ENCODE measurements at regions not wholly inside any gene's neighbourhood (a gene's known extent, or its start where the extent isn't known, plus 50 kb on each side); places are given as distances from the start of the nearest gene placed in this dataset.

DNA sequence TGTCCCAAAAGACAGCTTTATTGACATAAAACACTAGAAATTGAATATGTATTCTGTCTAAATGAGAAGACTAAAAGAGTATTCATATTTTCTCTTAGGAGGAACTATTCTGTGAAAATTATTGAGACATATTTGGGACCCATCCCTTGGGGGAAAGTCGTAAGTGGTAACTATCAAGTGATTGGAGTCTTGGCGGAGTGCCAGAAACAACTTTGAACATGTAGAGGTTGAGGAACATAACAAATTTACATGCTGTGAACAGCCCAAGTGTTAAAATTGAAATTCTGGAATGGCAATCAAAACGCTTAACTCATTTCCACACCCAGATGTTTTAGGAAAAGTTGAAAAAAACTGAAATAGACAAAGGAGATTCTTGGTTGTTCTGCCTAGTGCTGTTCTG, 1034.6 kb downstream of the NSUN3 start:
- Histone ChIP-seq H3K27ac (ENCODE audit: low read length) (no peak overlapping the region), H4K20me1 (ENCODE audit: insufficient read depth) (no peaks in the 10 kb centered on the region), H3F3A (ENCODE audit: insufficient read depth, low read length, poor library complexity, severe bottlenecking) (no peaks in the 10 kb centered on the region), H3K9ac (ENCODE audit: low read length) (no peak overlapping the region), H3K36me3 (ENCODE audit: insufficient read depth, low read length) (no peaks in the 10 kb centered on the region), H3K4me2 (ENCODE audit: low read length) (no peak overlapping the region), H3K9me2 (ENCODE audit: insufficient read depth, low read length) (no peaks in the 10 kb centered on the region), H3K79me2 (replicated peaks; ENCODE audit: insufficient read depth, low read length) (no peaks in the 10 kb centered on the region), H3K27me3 (ENCODE audit: insufficient read depth, low read depth, low read length) (no peaks in the 10 kb centered on the region), H2AFZ (ENCODE audit: low read depth, low read length) (no peak overlapping the region), H3K4me3 (ENCODE audit: low read length) (no peak overlapping the region), H3K9me3 (ENCODE audit: low read length) (no peaks in the 10 kb centered on the region)
- no peak for TF ChIP-seq SMC3 (conservative IDR thresholded peaks at IDR 0.05; ENCODE audit: poor library complexity)
- TF ChIP-seq, protein P1, sequence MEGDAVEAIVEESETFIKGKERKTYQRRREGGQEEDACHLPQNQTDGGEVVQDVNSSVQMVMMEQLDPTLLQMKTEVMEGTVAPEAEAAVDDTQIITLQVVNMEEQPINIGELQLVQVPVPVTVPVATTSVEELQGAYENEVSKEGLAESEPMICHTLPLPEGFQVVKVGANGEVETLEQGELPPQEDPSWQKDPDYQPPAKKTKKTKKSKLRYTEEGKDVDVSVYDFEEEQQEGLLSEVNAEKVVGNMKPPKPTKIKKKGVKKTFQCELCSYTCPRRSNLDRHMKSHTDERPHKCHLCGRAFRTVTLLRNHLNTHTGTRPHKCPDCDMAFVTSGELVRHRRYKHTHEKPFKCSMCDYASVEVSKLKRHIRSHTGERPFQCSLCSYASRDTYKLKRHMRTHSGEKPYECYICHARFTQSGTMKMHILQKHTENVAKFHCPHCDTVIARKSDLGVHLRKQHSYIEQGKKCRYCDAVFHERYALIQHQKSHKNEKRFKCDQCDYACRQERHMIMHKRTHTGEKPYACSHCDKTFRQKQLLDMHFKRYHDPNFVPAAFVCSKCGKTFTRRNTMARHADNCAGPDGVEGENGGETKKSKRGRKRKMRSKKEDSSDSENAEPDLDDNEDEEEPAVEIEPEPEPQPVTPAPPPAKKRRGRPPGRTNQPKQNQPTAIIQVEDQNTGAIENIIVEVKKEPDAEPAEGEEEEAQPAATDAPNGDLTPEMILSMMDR (IDR thresholded peaks at IDR 0.05; ENCODE audit: poor library complexity, severe bottlenecking), result no peak
- TF ChIP-seq TAF1 (IDR thresholded peaks at IDR 0.05; ENCODE audit: low read depth), result no peak
- no peak for TF ChIP-seq RAD21 (conservative IDR thresholded peaks at IDR 0.05)
- TF ChIP-seq EP300 (conservative IDR thresholded peaks at IDR 0.05; ENCODE audit: poor library complexity, severe bottlenecking), result no peak

DNA sequence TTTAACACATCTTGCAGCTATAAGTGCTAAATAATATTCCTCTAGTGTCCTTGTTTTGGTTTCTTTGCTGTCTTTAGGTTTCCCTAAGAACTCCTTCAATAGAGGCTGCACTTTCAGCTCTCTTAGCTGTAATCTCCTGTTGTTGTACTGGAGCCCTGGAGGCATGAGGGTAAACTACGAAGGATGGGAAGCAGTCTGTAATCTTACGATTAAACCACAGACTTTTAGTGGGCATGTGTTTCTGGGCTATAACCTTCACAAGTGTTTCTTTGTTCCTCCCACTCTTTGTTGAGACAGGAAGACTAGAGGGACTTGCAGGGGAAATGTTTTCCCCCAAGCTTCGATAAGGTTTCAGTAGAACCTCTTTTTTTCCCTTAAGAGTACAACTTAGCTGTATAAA, 1058.1 kb downstream of the NSUN3 start:
- Histone ChIP-seq H3K79me2 (replicated peaks; ENCODE audit: insufficient read depth, low read length) (no peaks in the 10 kb centered on the region), H2AFZ (ENCODE audit: low read depth, low read length) (no peak overlapping the region), H3K36me3 (ENCODE audit: insufficient read depth, low read length) (no peaks in the 10 kb centered on the region), H3K9me2 (ENCODE audit: insufficient read depth, low read length) (no peaks in the 10 kb centered on the region), H3F3A (ENCODE audit: insufficient read depth, low read length, poor library complexity, severe bottlenecking) (no peaks in the 10 kb centered on the region), H3K27me3 (ENCODE audit: insufficient read depth, low read depth, low read length) (no peaks in the 10 kb centered on the region), H4K20me1 (ENCODE audit: insufficient read depth) (no peaks in the 10 kb centered on the region), H3K9ac (ENCODE audit: low read length) (no peak overlapping the region), H3K9me3 (ENCODE audit: low read length) (no peaks in the 10 kb centered on the region), H3K27ac (ENCODE audit: low read length) (no peak overlapping the region), H3K4me3 (ENCODE audit: low read length) (no peak overlapping the region), H3K4me2 (ENCODE audit: low read length) (no peak overlapping the region)
- TF ChIP-seq TAF1 (IDR thresholded peaks at IDR 0.05; ENCODE audit: low read depth), result no peak

DNA sequence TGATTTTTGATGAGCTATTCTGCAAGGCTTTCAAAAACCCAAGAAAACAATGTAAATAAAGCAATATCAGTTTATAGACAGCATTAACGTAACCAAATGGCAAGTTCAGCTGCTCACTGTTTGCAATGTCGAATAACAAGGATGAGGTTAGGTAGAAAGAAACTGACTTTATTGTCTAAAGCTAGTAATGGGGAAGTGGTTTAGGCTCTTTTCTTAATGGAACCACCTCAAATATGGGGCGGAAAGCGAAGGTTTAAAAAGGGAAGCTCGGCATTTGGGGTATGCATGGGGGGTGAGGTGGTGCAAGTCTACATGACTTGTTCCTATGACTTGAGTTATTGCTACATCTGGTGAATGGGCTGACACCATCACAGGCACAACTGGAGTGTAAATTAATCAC, 1060.2 kb downstream of the NSUN3 start:
- TF ChIP-seq POLR2AphosphoS5 (IDR thresholded peaks at IDR 0.05), result no peak
- no peak for TF ChIP-seq SMC3 (conservative IDR thresholded peaks at IDR 0.05; ENCODE audit: poor library complexity)
- no peak for TF ChIP-seq TAF1 (IDR thresholded peaks at IDR 0.05; ENCODE audit: low read depth)
- TF ChIP-seq EZH2 (IDR thresholded peaks at IDR 0.05; ENCODE audit: borderline replicate concordance, insufficient read depth, low read length, poor library complexity, severe bottlenecking), result no peak
- TF ChIP-seq MXI1 (conservative IDR thresholded peaks at IDR 0.05; ENCODE audit: poor library complexity, severe bottlenecking), result no peak
- TF ChIP-seq, protein P2, sequence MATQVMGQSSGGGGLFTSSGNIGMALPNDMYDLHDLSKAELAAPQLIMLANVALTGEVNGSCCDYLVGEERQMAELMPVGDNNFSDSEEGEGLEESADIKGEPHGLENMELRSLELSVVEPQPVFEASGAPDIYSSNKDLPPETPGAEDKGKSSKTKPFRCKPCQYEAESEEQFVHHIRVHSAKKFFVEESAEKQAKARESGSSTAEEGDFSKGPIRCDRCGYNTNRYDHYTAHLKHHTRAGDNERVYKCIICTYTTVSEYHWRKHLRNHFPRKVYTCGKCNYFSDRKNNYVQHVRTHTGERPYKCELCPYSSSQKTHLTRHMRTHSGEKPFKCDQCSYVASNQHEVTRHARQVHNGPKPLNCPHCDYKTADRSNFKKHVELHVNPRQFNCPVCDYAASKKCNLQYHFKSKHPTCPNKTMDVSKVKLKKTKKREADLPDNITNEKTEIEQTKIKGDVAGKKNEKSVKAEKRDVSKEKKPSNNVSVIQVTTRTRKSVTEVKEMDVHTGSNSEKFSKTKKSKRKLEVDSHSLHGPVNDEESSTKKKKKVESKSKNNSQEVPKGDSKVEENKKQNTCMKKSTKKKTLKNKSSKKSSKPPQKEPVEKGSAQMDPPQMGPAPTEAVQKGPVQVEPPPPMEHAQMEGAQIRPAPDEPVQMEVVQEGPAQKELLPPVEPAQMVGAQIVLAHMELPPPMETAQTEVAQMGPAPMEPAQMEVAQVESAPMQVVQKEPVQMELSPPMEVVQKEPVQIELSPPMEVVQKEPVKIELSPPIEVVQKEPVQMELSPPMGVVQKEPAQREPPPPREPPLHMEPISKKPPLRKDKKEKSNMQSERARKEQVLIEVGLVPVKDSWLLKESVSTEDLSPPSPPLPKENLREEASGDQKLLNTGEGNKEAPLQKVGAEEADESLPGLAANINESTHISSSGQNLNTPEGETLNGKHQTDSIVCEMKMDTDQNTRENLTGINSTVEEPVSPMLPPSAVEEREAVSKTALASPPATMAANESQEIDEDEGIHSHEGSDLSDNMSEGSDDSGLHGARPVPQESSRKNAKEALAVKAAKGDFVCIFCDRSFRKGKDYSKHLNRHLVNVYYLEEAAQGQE (IDR thresholded peaks at IDR 0.05; ENCODE audit: borderline replicate concordance), result no peak
- TF ChIP-seq EP300 (conservative IDR thresholded peaks at IDR 0.05; ENCODE audit: poor library complexity, severe bottlenecking), result no peak
- TF ChIP-seq, protein P1 (IDR thresholded peaks at IDR 0.05; ENCODE audit: poor library complexity, severe bottlenecking), result no peak
- no peak for TF ChIP-seq RAD21 (conservative IDR thresholded peaks at IDR 0.05)
- H3K9me3 ChIP-seq (ENCODE audit: low read length), result no peaks in the 10 kb centered on the region
- H3K4me2 ChIP-seq (ENCODE audit: low read length), result no peak overlapping the region
- no peaks in the 10 kb centered on the region for H3K36me3 ChIP-seq (ENCODE audit: insufficient read depth, low read length)
- no peak overlapping the region for H2AFZ ChIP-seq (ENCODE audit: low read depth, low read length)
- H3K9me2 ChIP-seq (ENCODE audit: insufficient read depth, low read length), result no peaks in the 10 kb centered on the region
- no peak overlapping the region for H3K4me3 ChIP-seq (ENCODE audit: low read length)
- H4K20me1 ChIP-seq (ENCODE audit: insufficient read depth), result no peaks in the 10 kb centered on the region
- H3K79me2 ChIP-seq (replicated peaks; ENCODE audit: insufficient read depth, low read length), result no peaks in the 10 kb centered on the region
- no peak overlapping the region for H3K27ac ChIP-seq (ENCODE audit: low read length)
- H3K27me3 ChIP-seq (ENCODE audit: insufficient read depth, low read depth, low read length), result no peaks in the 10 kb centered on the region
- no peaks in the 10 kb centered on the region for H3F3A ChIP-seq (ENCODE audit: insufficient read depth, low read length, poor library complexity, severe bottlenecking)
- no peak overlapping the region for H3K9ac ChIP-seq (ENCODE audit: low read length)
